ENCODE measurements at regions not wholly inside any gene's neighbourhood (a gene's known extent, or its start where the extent isn't known, plus 50 kb on each side); places are given as distances from the start of the nearest gene placed in this dataset.

GRCh38 chr11:42417691-42418090 is 894.1 kb upstream of the API5 start:
- H3K9me1 ChIP-seq (replicated peaks; ENCODE audit: control insufficient read depth, extremely low read depth, insufficient read depth, low read length) = no peaks in the 10 kb centered on the region
- H2AFZ ChIP-seq (ENCODE audit: low read depth, low read length) = no peak overlapping the region
- POLR2A ChIA-PET = no interaction called here
- DNase-seq (ENCODE audit: low read depth, low spot score) (no peak), FAIRE-seq (no peak)
- CTCF ChIA-PET = no interaction called here
- H4K20me1 ChIP-seq (replicated peaks; ENCODE audit: control insufficient read depth, extremely low read depth, insufficient read depth, low read length) = no peaks in the 10 kb centered on the region
- no peaks in the 10 kb centered on the region for H3K27me3 ChIP-seq (ENCODE audit: control insufficient read depth in 2 of 2, insufficient read depth in 2 of 2, low read length in 2 of 2)
- H3K4me1 ChIP-seq (ENCODE audit: control insufficient read depth, extremely low read depth, insufficient read depth, low read length) = no peaks in the 10 kb centered on the region
- H3K36me3 ChIP-seq (ENCODE audit: control insufficient read depth in 2 of 2, extremely low read depth in 1 of 2, insufficient read depth in 2 of 2, low read length in 2 of 2) = no peaks in the 10 kb centered on the region
- no peak overlapping the region for H3K27ac ChIP-seq (ENCODE audit: insufficient read depth, low read depth, low read length)
- TF ChIP-seq, protein P1, sequence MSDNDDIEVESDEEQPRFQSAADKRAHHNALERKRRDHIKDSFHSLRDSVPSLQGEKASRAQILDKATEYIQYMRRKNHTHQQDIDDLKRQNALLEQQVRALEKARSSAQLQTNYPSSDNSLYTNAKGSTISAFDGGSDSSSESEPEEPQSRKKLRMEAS (IDR thresholded peaks at IDR 0.05; ENCODE audit: insufficient read depth, insufficient read length) = no peak
- TF ChIP-seq FOS (IDR thresholded peaks at IDR 0.05; ENCODE audit: borderline replicate concordance, insufficient read depth, low read length) (no peak), CTCF (IDR thresholded peaks at IDR 0.05; ENCODE audit: extremely low read depth in 1 of 2, insufficient read depth in 1 of 2, low read depth in 1 of 2, low read length in 2 of 2) (no peak), MYC (IDR thresholded peaks at IDR 0.05; ENCODE audit: low read depth, low read length) (no peak), GATA2 (IDR thresholded peaks at IDR 0.05; ENCODE audit: insufficient read depth, insufficient read length, low read depth, low read length) (no peak), POLR2A (IDR thresholded peaks at IDR 0.05; ENCODE audit: low read depth, low read length) (no peak), EZH2 (IDR thresholded peaks at IDR 0.05; ENCODE audit: borderline replicate concordance, low read depth, low read length, severe bottlenecking) (no peak), POLR2AphosphoS5 (IDR thresholded peaks at IDR 0.05; ENCODE audit: insufficient read depth, low read depth, low read length) (no peak), JUN (IDR thresholded peaks at IDR 0.05; ENCODE audit: borderline replicate concordance, insufficient read depth, insufficient read length, low read depth) (no peak)
- intact Hi-C loops (cut with micrococcal nuclease) = no loop called here
- H3K4me2 ChIP-seq (ENCODE audit: insufficient read depth, low read length) = no peak overlapping the region
- no peak overlapping the region for H3K9ac ChIP-seq (replicated peaks; ENCODE audit: extremely low read depth, insufficient read depth, low read length)
- H3K9me3 ChIP-seq (replicated peaks; ENCODE audit: control insufficient read depth, insufficient read depth, low read length) = no peaks in the 10 kb centered on the region
- no peaks in the 10 kb centered on the region for H3K79me2 ChIP-seq (ENCODE audit: control insufficient read depth, insufficient read depth, low read length)
- no TSS peak for BruUV-seq (replicated peaks)
- no peak overlapping the region for H3K4me3 ChIP-seq (replicated peaks in 1 of 3; ENCODE audit: insufficient read depth in 1 of 3, low read depth in 1 of 3, low read length in 3 of 3)
- dilution Hi-C loops (cut with MboI; ENCODE audit: extremely low pct_ligation_motif_present, low sequenced_read_pairs) = no loop called here

Measured in endothelial cell of umbilical vein (primary cell).